ENCODE measurements at regions not wholly inside any gene's neighbourhood (a gene's known extent, or its start where the extent isn't known, plus 50 kb on each side); places are given as distances from the start of the nearest gene placed in this dataset.

DNA sequence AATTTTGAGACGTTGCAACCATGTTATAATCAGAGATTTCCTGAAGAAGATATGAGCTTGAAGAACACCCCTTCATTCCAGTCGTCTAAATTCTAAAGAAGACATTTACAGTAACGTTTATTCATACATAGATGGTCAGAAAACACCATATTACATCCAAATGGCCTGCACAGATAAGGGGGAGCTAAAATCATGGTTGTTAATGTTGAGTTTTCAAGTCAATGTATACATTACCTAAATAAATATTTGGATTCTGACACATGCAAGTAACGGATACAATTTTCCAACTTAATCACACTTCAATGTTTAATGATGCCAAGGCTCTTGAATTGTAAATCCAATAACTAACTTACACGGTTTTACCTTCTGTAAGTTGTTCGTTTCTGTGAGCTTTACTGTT, 318.4 kb downstream of the SLC6A15 start:
- no peak overlapping the region for H3K4me3 ChIP-seq
- FAIRE-seq = no peak
- no peak overlapping the region for H3K27ac ChIP-seq
- WGBS (ENCODE audit: missing lambda C conversion rate) = 3% methylated on average over 6 of the region's 6 CpGs
- ChIA-PET CTCF (no interaction called here), POLR2A (no interaction called here)
- no peaks in the 10 kb centered on the region for H3K4me1 ChIP-seq
- H3K4me2 ChIP-seq = no peak overlapping the region
- H3K9me3 ChIP-seq = no peaks in the 10 kb centered on the region
- no peak for DNase-seq (ENCODE audit: low read depth in 1 of 2, low spot score in 1 of 2)
- no peak for TF ChIP-seq HDAC2 (IDR thresholded peaks at IDR 0.05)
- TF ChIP-seq RCOR1 (IDR thresholded peaks at IDR 0.05; ENCODE audit: low read depth, low read length) = no peak
- no peak for TF ChIP-seq CEBPB (IDR thresholded peaks at IDR 0.05)
- no peak for TF ChIP-seq SREBF2 (IDR thresholded peaks at IDR 0.05)
- no peak for TF ChIP-seq CHD2 (IDR thresholded peaks at IDR 0.05; ENCODE audit: low read length, partially characterized antibody)
- no peak for TF ChIP-seq HOXB5 (CRISPR knock-in tag; IDR thresholded peaks at IDR 0.05)
- TF ChIP-seq FOSL2 (IDR thresholded peaks at IDR 0.05) = no peak
- TF ChIP-seq FOSL2 (CRISPR knock-in tag; IDR thresholded peaks at IDR 0.05) = no peak
- TF ChIP-seq, protein P1, sequence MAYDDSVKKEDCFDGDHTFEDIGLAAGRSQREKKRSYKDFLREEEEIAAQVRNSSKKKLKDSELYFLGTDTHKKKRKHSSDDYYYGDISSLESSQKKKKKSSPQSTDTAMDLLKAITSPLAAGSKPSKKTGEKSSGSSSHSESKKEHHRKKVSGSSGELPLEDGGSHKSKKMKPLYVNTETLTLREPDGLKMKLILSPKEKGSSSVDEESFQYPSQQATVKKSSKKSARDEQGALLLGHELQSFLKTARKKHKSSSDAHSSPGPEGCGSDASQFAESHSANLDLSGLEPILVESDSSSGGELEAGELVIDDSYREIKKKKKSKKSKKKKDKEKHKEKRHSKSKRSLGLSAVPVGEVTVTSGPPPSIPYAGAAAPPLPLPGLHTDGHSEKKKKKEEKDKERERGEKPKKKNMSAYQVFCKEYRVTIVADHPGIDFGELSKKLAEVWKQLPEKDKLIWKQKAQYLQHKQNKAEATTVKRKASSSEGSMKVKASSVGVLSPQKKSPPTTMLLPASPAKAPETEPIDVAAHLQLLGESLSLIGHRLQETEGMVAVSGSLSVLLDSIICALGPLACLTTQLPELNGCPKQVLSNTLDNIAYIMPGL (CRISPR knock-in tag; IDR thresholded peaks at IDR 0.05; ENCODE audit: borderline replicate concordance) = no peak
- no peak for TF ChIP-seq HOXB13 (CRISPR knock-in tag; IDR thresholded peaks at IDR 0.05; ENCODE audit: low read depth)
- no peak for TF ChIP-seq FOXS1 (CRISPR knock-in tag; IDR thresholded peaks at IDR 0.05)
- no peak for TF ChIP-seq EHMT2 (IDR thresholded peaks at IDR 0.05; ENCODE audit: low read depth)
- no peak for TF ChIP-seq RFX5 (IDR thresholded peaks at IDR 0.05)
- TF ChIP-seq EP300 (IDR thresholded peaks at IDR 0.05) = no peak
- TF ChIP-seq POLR2AphosphoS2 (conservative IDR thresholded peaks at IDR 0.05; ENCODE audit: low read length) = no peak
- no peak for TF ChIP-seq MAFK (IDR thresholded peaks at IDR 0.05; ENCODE audit: partially characterized antibody)
- TF ChIP-seq NFE2L2 (conservative IDR thresholded peaks at IDR 0.05; ENCODE audit: low read length) = no peak
- TF ChIP-seq HOXA7 (CRISPR knock-in tag; IDR thresholded peaks at IDR 0.05) = no peak
- TF ChIP-seq MAZ (IDR thresholded peaks at IDR 0.05; ENCODE audit: borderline replicate concordance, low read depth, low read length) = no peak
- no peak for TF ChIP-seq ZNF302 (CRISPR knock-in tag; IDR thresholded peaks at IDR 0.05)
- ATAC-seq = no peak

DNA sequence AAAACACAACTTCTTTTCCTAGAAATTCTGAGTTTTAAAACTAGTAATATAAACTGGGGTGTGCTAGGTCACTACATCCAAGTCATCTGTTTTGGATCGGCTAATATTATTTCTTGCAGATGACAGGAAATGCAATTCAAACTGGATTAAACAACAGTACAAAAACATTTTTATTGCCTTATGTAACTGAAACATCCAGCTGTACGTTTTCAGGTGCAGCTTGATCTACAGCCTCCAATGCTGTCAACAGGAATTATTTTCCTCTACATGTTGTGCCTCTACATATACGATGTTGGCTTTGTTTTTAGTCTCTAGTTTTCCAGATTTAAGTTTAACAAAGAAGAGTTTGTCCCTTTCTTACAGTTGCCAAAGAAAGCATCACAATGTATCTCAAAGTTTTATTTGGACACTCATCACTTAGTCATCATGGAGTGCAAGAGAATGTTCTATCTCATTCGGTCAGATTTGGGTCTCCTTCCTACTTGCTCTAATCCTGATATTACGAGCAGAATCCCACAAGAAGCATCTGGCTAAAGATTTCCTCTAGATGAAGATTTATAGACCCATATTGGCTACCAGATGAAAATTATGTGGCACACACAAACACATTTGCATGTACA, 326.7 kb downstream of the SLC6A15 start:
- DNase-seq (ENCODE audit: low read depth in 1 of 2, low spot score in 1 of 2) (no peak), FAIRE-seq (no peak), ATAC-seq (no peak)
- H3K4me1 ChIP-seq = no peaks in the 10 kb centered on the region
- POLR2A ChIA-PET = no interaction called here
- no peak overlapping the region for H3K4me3 ChIP-seq
- H3K9me3 ChIP-seq = no peaks in the 10 kb centered on the region
- CTCF ChIA-PET = no interaction called here
- H3K27ac ChIP-seq = no peak overlapping the region
- H3K4me2 ChIP-seq = no peak overlapping the region
- TF ChIP-seq MYC (IDR thresholded peaks at IDR 0.05; ENCODE audit: borderline replicate concordance, low read length) (no peak), FOSL2 (IDR thresholded peaks at IDR 0.05) (no peak), FOSL2 (CRISPR knock-in tag; IDR thresholded peaks at IDR 0.05) (no peak), RFX5 (IDR thresholded peaks at IDR 0.05) (no peak), HOXA7 (CRISPR knock-in tag; IDR thresholded peaks at IDR 0.05) (no peak), RAD21 (conservative IDR thresholded peaks at IDR 0.05 in 1 of 2, IDR thresholded peaks at IDR 0.05 in 1 of 2) (no peak), RARB (CRISPR knock-in tag; IDR thresholded peaks at IDR 0.05) (no peak), KDM5A (IDR thresholded peaks at IDR 0.05) (no peak), CBX2 (IDR thresholded peaks at IDR 0.05; ENCODE audit: borderline replicate concordance, low read depth) (no peak), CHD4 (IDR thresholded peaks at IDR 0.05; ENCODE audit: borderline replicate concordance) (no peak)
- TF ChIP-seq, protein P2, sequence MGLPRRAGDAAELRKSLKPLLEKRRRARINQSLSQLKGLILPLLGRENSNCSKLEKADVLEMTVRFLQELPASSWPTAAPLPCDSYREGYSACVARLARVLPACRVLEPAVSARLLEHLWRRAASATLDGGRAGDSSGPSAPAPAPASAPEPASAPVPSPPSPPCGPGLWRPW (IDR thresholded peaks at IDR 0.05) = no peak
- 13% methylated on average over 5 of the region's 5 CpGs for WGBS (ENCODE audit: missing lambda C conversion rate)

All from A549 (cell line).